ENCODE measurements at regions not wholly inside any gene's neighbourhood (a gene's known extent, or its start where the extent isn't known, plus 50 kb on each side); places are given as distances from the start of the nearest gene placed in this dataset.

DNA sequence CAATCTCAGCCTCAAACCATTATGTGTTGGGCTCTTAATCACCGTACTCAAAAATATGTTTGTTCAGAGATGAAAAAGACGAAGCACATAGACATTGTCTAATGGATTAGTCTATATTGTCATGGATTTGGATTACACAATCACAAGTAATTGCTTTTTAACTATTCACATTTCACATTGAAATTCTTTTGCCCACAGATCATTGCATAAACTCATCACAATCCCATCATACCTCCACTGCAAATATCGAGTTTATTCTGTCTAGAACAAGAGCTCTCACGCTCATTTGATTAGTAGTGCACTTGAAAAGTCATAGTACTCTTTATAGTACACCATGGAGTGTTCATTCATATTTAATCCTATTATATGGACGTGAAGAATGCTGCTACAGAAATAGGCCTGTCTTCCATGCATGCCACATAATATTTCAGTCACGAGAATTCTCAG lies 97.9 kb upstream of the SOX11 start:
- TF ChIP-seq, protein P1, sequence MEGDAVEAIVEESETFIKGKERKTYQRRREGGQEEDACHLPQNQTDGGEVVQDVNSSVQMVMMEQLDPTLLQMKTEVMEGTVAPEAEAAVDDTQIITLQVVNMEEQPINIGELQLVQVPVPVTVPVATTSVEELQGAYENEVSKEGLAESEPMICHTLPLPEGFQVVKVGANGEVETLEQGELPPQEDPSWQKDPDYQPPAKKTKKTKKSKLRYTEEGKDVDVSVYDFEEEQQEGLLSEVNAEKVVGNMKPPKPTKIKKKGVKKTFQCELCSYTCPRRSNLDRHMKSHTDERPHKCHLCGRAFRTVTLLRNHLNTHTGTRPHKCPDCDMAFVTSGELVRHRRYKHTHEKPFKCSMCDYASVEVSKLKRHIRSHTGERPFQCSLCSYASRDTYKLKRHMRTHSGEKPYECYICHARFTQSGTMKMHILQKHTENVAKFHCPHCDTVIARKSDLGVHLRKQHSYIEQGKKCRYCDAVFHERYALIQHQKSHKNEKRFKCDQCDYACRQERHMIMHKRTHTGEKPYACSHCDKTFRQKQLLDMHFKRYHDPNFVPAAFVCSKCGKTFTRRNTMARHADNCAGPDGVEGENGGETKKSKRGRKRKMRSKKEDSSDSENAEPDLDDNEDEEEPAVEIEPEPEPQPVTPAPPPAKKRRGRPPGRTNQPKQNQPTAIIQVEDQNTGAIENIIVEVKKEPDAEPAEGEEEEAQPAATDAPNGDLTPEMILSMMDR (conservative IDR thresholded peaks at IDR 0.05): no peak
- TF ChIP-seq ZFX (IDR thresholded peaks at IDR 0.05): no peak

Data from C4-2B (cell line).